ENCODE measurements at regions not wholly inside any gene's neighbourhood (a gene's known extent, or its start where the extent isn't known, plus 50 kb on each side); places are given as distances from the start of the nearest gene placed in this dataset.
"Not testable (repeated sequence)": the region's sequence is repeated elsewhere in the genome, so short reads cannot be mapped to it uniquely, and the experiment has no call there.

- DNase-seq (ENCODE audit: low read depth in 2 of 2): no peak
These were observed 113.6 kb upstream of the SFSWAP start for GRCh38 chr12:131597333-131597732.

GRCh38 chr12:131598717-131599116, 112.2 kb upstream of the SFSWAP start:
- no peak for DNase-seq (ENCODE audit: low read depth in 2 of 2)

GRCh38 chr12:131599190-131600159, 111.4 kb upstream of the SFSWAP start:
- DNase-seq (ENCODE audit: low read depth in 2 of 2): no peak

- no peak for DNase-seq (ENCODE audit: low read depth in 2 of 2)
These were observed 110.7 kb upstream of the SFSWAP start for GRCh38 chr12:131600160-131600532.

GRCh38 chr12:131601499-131601898, 109.4 kb upstream of the SFSWAP start:
- DNase-seq (ENCODE audit: low read depth in 2 of 2): not testable (repeated sequence)

- DNase-seq (ENCODE audit: low read depth in 2 of 2): no peak
These were observed 107.6 kb upstream of the SFSWAP start for GRCh38 chr12:131603106-131603938.

GRCh38 chr12:131603939-131604795, 106.7 kb upstream of the SFSWAP start:
- no peak for DNase-seq (ENCODE audit: low read depth in 2 of 2)

GRCh38 chr12:131604859-131605258, 106.0 kb upstream of the SFSWAP start:
- DNase-seq (ENCODE audit: low read depth in 2 of 2): no peak

GRCh38 chr12:131605304-131605829, 105.5 kb upstream of the SFSWAP start:
- no peak for DNase-seq (ENCODE audit: low read depth in 2 of 2)

GRCh38 chr12:131606218-131606901, 104.5 kb upstream of the SFSWAP start:
- DNase-seq (ENCODE audit: low read depth in 2 of 2): no peak

GRCh38 chr12:131607658-131608447, 103.0 kb upstream of the SFSWAP start:
- no peak for DNase-seq (ENCODE audit: low read depth in 2 of 2)

GRCh38 chr12:131608740-131609690, 101.9 kb upstream of the SFSWAP start:
- peak in 1 of 2 donors; percentile 9 for DNase-seq (ENCODE audit: low read depth in 2 of 2)

GRCh38 chr12:131609762-131610161, 101.1 kb upstream of the SFSWAP start:
- no peak for DNase-seq (ENCODE audit: low read depth in 2 of 2)

GRCh38 chr12:131610181-131610580, 100.7 kb upstream of the SFSWAP start:
- no peak for DNase-seq (ENCODE audit: low read depth in 2 of 2)

GRCh38 chr12:131610891-131611290, 100.0 kb upstream of the SFSWAP start:
- no peak for DNase-seq (ENCODE audit: low read depth in 2 of 2)

- DNase-seq (ENCODE audit: low read depth in 2 of 2): no peak
These were observed 99.3 kb upstream of the SFSWAP start for GRCh38 chr12:131611416-131612091.

- DNase-seq (ENCODE audit: low read depth in 2 of 2): no peak
These were observed 98.7 kb upstream of the SFSWAP start for GRCh38 chr12:131612092-131612755.

GRCh38 chr12:131613186-131613585, 97.7 kb upstream of the SFSWAP start:
- no peak for DNase-seq (ENCODE audit: low read depth in 2 of 2)
